GM18517 (cell line): ENCODE measurements at regions not wholly inside any gene's neighbourhood (a gene's known extent, or its start where the extent isn't known, plus 50 kb on each side); places are given as distances from the start of the nearest gene placed in this dataset.
A peak's percentile ranks its signal among the peaks of the same experiment; 100 is the strongest.

ENCODE experiments used
- ATAC-seq: cut with Tn5 transposase; IDR thresholded peaks from one replicate; pipeline ENCODE4 v1.9.1; 2021; ENCODE audit warnings: mild to moderate bottlenecking, moderate library complexity; ENCODE audit not compliant: unreplicated experiment

DNA sequence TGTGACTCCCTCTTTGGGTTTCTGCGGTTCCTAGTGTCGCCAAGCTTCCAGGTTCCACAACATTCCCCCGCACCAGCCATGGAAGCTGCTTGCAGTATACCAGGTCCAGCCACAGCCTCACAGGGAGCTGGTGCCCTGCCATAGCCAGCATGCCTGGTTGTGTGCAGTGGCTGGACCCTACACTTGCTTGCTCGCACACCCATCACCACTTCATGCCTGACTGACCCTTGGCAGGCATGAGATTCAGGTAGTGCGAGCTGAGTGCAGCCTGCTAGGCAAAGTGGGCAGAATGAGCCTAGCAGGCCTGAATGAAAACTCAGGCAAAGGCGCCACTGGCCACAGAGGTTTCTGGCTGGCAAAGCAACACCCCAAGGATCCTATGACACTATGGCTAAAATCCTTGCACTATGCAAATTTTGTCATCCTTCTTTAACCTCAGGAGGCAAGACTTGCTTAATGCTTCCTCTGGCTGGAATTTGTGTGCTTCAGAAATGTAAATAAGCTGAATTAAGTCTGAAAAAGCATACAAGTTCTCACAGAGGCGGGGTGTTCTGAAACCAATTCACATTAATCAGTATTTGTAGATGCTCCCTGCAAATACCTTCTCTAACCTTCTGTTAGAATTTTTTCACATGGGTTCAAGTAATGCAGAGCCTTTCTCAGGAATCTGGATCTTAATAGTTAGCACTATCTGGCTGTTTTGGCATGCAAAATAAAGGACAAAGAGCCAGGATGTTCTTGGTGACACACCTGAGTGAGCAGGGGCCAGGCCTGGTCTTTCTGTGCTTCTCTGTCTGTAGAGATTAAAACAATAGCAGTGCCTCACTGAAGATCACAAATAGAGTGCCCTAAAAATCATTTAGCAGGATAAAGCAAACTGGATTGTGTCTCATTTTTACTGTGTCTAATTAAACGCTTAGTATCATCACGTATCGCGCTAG is 256.9 kb downstream of the GPATCH2 start:
- ATAC-seq = no peak

- ATAC-seq = no peak
Measured at GRCh38 chr1:217372049-217372970, 258.6 kb downstream of the GPATCH2 start.

- no peak for ATAC-seq
Measured at GRCh38 chr1:217370757-217371156, 260.1 kb downstream of the GPATCH2 start.

DNA sequence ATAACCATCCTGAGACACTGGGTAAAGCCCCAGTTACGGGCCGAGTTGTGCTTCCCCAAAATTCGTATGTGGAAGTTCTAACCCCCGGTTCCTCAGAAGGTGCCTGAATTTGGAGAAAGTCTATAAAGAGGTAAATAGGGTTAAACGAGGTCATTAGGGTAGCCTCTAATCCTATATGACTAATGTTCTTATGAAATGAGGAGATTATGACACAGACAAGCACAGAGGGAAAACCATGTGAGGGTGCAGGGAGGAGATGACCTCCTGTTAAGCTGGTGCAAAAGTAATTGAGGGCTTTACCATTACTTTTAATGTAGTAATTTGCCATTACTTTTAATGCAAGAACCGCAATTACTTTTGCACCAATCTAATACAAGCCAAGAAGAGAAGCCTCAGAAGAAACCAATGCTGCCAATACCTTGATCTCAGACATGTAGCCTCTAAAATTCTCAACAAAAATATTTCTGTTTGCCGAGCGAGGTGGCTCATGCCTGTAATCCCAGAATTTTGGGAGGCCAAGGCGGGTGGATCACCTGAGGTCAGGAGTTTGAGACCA is 260.8 kb downstream of the GPATCH2 start:
- ATAC-seq = no peak

DNA sequence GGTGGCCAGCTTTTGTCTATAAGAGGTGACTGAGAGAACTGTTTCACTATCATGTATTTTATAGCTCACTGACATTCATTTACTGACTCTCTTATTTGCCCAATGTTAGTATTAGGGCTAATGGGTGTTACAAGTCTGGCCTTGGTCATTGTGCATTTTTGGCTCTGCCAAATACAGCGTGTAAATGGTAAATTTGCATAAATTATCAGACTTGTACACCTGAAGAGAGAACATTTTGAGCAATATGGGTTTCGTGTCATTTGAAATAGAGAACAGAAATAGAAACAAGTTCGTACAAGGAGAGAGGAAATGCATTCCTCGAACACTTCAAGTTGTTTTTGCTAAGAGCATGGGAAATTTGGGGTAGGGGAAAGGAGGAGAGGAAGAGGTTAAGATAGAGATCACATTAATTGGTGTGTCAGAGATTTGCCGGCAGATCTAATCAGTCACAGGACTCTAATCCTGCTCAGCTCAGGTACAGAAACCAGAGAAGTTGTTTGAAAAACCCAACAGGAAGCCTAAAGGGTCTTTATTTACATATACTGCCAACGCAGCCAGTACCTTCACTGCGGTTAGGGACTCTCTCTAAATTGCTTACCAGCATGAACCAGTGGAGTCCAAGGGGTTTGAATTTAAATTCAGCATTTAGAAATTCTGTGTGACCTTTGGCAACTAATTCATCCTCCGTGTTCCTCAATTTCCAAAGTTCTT is 261.5 kb downstream of the GPATCH2 start:
- ATAC-seq = peak; percentile 94

DNA sequence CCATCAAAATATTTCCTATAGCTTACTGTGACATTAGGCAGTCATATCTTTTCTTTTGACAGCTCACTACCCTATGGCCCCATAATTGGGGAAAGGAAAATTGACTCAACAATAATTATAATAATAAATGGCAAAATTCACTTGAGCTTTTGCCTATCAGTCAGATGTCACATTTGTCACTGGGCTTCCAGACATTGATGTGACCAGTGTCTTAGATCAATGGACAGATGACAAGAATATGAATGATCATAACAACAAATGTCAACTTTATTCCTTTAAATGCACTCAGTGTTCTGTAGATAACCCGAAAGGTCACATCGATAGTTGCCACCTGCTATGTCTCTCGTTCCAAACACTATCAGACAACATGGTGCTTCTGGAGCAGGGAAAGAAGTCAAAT is 266.7 kb downstream of the GPATCH2 start:
- ATAC-seq = no peak

GRCh38 chr1:217363319-217363718 is 267.6 kb downstream of the GPATCH2 start:
- ATAC-seq = no peak

DNA sequence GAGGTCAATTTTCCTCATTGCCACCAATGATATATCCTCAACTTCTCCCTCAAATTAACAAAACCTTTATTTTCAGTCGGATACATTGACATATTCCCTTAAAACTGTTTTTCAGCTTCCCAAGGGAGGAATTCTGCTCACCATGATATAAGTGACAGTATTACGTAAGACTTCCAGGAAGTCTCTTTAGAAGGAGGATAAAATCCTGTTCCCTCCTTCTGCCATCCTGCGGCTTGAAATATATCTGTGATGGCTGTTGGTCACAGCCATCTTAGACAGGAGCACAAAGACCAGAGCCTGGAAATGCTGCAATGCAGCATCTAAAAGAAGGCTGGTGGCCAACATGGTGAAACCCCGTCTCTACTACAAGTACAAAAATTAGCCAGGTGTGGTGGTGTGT is 270.4 kb downstream of the GPATCH2 start:
- no peak for ATAC-seq

GRCh38 chr1:217354895-217355294 is 276.0 kb downstream of the GPATCH2 start:
- no peak for ATAC-seq

DNA sequence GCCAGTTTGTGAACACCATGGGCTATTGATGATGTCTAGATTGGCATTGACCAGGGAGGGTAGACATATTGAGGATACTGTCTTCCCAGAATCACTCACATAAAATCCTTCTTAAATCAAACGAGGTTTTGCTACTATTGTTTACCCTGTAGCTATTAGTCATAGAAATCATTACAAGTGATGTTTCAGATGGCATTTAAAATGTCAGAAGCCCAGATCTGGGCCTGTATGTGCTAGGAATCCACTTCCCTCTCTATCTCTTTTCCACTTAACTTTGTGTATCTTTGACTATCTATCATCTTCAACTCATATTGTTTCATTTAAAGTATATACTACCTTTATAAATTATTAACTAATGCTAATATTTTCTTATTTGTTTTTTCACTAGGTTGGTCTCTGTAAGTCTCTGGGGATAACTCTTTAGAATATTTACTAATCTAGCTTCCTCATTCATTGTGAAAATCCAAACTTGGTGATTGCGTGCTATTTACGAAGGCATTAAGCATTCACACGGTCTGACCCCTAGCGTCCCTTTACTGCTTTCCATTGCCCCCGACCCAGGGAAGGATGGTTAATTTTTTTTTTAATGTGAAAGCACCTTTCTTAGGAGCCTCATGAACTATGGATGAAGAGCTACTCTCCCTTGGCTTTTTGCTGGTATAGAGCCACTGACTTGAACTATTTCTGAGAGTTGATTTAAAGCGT is 281.8 kb downstream of the GPATCH2 start:
- ATAC-seq = no peak

GRCh38 chr1:217344712-217345111 is 286.2 kb downstream of the GPATCH2 start:
- ATAC-seq = no peak

GRCh38 chr1:217343907-217344306 is 287.0 kb downstream of the GPATCH2 start:
- no peak for ATAC-seq

- ATAC-seq = no peak
Measured at GRCh38 chr1:217342105-217342504, 288.8 kb downstream of the GPATCH2 start.

DNA sequence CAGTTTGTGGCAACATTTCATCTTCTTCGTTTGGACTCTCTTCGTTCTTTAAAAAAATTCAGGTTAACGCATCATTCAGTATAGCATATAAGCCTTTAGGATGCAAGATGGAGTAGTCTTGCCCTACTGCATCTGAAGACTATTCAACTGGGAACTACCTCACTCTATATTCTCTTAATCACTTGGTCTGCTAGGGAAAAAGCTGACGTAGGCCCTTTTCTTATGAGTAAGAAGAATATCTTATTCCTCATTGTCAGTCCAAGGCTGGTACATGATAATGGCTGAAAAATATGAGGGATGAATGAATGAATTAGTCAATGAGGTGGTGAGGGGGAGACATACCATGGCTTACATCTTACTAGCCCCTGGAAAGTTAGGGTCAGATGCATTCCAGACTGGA is 294.2 kb downstream of the GPATCH2 start:
- ATAC-seq = no peak

DNA sequence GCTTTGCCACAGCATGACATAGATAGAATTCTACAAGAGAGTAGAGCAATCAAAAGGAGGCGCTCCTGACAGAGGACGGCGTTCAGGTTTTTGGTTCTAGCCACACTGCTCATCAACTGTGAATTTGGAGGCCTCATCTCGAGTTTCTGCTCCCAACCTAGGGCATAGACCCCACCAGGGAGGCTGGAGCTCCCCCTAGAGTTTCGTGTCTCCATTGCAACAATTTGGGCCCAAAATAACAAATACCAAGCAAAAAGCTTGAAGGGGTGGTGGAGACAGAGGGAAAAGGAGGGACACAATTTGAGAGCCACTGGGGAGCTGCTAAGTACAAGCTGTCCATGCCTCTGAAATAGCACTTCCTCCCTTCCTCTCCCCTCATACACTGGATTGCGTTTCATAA is 297.0 kb downstream of the GPATCH2 start:
- peak; percentile 59 for ATAC-seq

GRCh38 chr1:217332431-217333065 is 298.3 kb downstream of the GPATCH2 start:
- no peak for ATAC-seq

DNA sequence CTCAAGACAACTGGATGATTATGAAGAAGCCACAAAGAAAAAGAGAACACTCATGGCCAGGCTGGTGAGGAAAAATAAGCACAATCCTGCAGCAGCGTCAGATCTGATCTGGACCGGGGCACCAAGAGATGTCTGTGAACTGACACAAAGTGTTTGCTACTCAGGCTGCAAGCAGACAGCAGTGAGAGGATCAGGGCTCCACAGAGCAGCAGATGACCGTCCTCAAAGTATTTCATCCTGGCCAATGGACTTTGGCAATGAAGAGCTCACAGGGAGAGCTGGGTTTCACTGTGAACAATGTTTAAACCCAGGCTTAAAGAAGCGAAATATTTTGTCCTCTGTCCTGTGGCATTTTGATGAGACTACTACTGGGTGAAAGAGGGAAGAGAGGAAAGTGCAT is 299.2 kb downstream of the GPATCH2 start:
- no peak for ATAC-seq

GRCh38 chr1:217327901-217328300 is 303.0 kb downstream of the GPATCH2 start:
- ATAC-seq = no peak

GRCh38 chr1:217322834-217323233 is 308.1 kb downstream of the GPATCH2 start:
- peak; percentile 97 for ATAC-seq

- ATAC-seq = no peak
Measured at GRCh38 chr1:217315346-217315745, 315.5 kb downstream of the GPATCH2 start.
